ENCODE measurements at regions not wholly inside any gene's neighbourhood (a gene's known extent, or its start where the extent isn't known, plus 50 kb on each side); places are given as distances from the start of the nearest gene placed in this dataset.
"Not testable (repeated sequence)": the region's sequence is repeated elsewhere in the genome, so short reads cannot be mapped to it uniquely, and the experiment has no call there.

DNA sequence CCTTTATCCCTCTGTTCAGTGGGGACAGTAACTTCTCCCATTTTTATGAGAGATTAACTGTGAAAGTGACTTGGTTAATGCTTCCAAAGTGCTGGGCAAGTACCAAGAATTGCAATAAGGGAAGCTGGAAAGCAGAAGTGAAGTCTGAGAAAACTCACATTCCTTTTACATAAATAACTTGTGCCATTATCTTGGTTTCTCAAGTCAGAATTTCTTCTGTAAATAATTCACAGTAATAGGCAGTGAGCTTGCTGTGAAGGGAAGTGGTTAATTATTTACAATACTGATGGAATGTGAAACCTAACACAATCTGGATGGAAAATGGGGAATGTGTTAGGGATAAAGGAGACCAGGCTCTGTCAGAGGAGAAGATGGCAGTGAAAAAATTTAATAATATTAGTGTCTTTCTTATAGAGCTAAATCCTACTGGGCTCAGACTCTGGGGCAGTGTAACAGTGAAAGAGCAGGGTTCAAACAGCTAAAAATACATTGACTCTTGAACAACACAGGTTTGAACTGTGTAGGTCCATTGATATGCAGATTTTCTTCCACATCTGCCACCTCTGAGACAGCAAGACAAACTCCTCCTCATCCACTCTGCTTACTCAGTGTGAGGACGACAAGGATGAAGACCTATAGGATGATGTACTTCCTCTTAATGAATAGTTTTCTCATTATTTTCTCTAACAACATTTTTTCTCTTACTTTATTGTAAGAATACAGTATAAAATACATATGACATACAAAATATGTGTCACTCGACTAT is 251.5 kb upstream of the ISX start:
- TF ChIP-seq, protein P1, sequence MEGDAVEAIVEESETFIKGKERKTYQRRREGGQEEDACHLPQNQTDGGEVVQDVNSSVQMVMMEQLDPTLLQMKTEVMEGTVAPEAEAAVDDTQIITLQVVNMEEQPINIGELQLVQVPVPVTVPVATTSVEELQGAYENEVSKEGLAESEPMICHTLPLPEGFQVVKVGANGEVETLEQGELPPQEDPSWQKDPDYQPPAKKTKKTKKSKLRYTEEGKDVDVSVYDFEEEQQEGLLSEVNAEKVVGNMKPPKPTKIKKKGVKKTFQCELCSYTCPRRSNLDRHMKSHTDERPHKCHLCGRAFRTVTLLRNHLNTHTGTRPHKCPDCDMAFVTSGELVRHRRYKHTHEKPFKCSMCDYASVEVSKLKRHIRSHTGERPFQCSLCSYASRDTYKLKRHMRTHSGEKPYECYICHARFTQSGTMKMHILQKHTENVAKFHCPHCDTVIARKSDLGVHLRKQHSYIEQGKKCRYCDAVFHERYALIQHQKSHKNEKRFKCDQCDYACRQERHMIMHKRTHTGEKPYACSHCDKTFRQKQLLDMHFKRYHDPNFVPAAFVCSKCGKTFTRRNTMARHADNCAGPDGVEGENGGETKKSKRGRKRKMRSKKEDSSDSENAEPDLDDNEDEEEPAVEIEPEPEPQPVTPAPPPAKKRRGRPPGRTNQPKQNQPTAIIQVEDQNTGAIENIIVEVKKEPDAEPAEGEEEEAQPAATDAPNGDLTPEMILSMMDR (IDR thresholded peaks at IDR 0.05; ENCODE audit: low read depth, low read length) = no peak
- DNase-seq (ENCODE audit: extremely low read depth, low read depth) = no peak

DNA sequence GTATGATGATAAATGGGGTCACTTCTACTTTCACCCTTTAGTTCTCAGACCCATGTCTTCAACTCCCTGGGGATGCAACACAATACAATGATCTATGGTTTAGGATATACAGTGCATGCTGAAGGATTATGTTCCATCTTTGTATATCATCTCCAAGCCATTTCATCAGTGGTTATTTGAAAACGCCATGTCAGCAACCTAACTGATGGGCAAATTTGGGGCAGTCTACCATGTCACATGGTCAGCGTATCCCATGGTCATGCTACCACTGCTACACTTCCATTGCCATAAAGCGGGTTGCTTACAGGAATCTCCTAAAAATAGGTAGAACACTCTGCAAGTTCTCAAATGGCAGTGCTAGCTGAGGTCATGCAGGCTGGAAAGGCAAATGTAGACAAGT is 236.5 kb upstream of the ISX start:
- TF ChIP-seq, protein P1 (IDR thresholded peaks at IDR 0.05; ENCODE audit: low read depth, low read length) = no peak
- DNase-seq (ENCODE audit: extremely low read depth, low read depth) = no peak

DNA sequence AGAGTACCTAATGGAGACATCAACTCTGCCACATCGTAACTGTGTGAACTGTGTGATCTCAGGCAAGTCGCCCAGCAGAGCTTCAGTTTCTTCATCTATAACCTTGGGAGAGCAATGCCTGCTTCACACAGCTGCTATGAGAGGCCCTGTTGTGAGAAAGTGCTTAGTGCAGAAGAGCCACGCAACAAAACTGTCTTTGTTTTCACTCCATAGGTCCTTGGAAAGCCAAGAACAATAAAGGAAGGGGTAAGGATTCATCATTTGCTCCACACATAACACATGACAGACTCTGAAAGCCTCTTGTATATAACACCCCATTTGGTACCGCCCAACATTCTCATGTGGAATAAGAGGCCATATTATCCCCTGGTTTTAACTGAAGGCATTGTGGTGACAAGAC is 231.9 kb upstream of the ISX start:
- DNase-seq (ENCODE audit: extremely low read depth, low read depth) = no peak
- TF ChIP-seq, protein P1 (IDR thresholded peaks at IDR 0.05; ENCODE audit: low read depth, low read length) = no peak

DNA sequence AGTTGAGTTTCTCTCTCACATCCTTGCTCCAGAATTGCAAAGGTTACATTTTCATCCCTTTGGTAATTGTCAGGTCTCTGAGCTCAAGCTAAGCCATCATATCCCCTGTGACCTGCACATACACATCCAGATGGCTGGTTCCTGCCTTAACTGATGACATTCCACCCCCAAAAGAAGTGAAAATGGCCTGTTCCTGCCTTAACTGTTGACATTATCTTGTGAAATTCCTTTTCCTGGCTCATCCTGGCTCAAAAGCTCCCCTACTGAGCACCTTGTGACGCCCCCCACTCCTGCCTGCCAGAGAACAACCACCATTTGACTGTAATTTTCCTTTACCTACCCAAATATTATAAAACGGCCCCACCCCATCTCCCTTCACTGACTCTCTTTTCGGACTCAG is 231.4 kb upstream of the ISX start:
- DNase-seq (ENCODE audit: extremely low read depth, low read depth) = not testable (repeated sequence)

DNA sequence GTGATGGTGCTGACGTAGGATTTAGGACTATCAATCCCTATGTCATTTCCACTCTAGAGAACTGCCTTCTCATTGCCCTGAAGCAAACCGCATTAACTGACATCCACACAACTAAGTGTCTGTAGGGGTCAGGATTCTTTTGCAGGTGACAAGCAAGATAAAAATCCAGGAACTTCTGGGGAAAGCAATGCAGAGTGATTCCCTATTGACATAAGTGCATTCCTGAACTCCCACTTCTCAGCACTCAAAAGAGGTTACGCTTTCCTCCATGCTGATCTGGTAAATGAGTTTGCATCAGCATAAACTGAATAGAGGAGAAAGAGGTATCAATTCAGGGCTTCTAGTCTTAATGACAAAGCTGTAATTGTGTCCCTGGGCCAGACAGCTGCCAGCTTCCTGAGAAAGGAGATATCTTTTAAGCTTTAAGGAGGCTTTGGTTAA is 224.6 kb upstream of the ISX start:
- DNase-seq (ENCODE audit: extremely low read depth, low read depth) = no peak
- TF ChIP-seq, protein P1 (IDR thresholded peaks at IDR 0.05; ENCODE audit: low read depth, low read length) = no peak

DNA sequence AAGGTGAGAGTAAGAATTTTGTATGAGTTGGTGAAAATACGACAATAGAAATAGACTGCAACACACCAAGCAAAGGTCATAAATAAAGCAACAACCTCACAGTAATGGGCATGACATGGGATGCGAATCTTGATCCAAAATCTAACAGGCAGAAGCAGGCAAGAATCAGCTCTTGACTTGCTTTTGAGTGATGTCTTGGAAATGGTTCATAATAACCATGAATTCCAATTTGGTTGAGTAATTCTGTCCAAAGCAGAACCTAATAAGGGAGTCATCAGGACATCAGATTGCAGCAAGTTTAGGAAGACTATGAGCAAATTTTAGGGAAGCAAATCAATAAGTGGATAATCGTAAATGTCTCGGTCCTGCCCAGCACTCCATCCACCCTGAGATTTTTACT is 224.0 kb upstream of the ISX start:
- TF ChIP-seq, protein P1 (IDR thresholded peaks at IDR 0.05; ENCODE audit: low read depth, low read length) = no peak
- DNase-seq (ENCODE audit: extremely low read depth, low read depth) = no peak

DNA sequence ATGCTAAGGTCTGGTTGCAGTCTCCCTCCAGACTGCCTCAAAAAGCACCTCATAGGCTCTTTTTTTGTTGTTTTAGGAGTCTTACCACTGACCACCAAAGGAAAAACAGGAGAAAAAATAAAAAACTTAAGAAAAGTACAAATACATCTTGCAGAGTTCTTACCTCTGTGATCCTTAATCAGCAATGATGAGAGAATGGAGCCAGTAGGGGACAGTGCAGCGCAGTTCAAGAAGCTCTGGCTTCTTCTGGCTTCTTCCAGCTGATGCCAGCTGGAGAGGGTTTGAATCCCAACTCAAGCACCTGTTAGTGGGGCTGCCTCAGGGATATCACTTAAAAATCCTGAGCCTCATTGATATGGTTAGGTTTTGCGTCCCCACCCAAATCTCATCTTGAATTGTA is 223.3 kb upstream of the ISX start:
- no peak for DNase-seq (ENCODE audit: extremely low read depth, low read depth)
- TF ChIP-seq, protein P1 (IDR thresholded peaks at IDR 0.05; ENCODE audit: low read depth, low read length) = no peak

DNA sequence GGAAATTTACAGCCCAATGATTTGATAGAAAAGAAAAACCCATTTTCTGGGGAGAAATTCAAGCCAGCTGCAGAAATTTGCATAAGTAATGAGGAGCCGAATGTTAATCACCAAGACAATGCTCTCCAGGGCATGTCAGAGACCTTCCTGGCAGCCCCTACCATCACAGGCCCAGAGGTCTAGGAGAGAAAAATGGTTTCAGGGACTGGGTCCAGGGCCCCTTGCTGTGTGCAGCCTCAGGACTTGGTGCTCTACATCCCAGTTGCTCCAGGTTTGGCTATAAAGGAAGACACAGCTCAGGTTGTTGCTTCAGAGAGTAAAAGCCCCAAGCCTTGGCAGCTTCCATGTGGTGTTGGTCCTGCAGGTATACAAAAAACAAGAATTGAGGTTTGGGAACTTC is 222.2 kb upstream of the ISX start:
- not testable (repeated sequence) for DNase-seq (ENCODE audit: extremely low read depth, low read depth)

Measured in AG09319 (cell line).